GM12864 (cell line): ENCODE measurements at regions not wholly inside any gene's neighbourhood (a gene's known extent, or its start where the extent isn't known, plus 50 kb on each side); places are given as distances from the start of the nearest gene placed in this dataset.

Source experiments
- DNase-seq: peaks from one replicate; pipeline ENCODE4 v3.0.0-alpha.2; 2011; ENCODE audit warnings: low read depth
- H3K4me3 ChIP-seq: 2 replicates; pipeline ENCODE4 v1.5.1; 2011; ENCODE audit warnings: mild to moderate bottlenecking, low read depth, low read length, control low read depth
- TF ChIP-seq, protein P1 (sequence below): IDR thresholded peaks from 2 replicates; pipeline ENCODE4 v1.5.1; 2011; ENCODE audit warnings: low read depth, mild to moderate bottlenecking, moderate library complexity, low read length, control low read depth, inconsistent platforms; ENCODE audit errors: missing control alignments

DNA sequence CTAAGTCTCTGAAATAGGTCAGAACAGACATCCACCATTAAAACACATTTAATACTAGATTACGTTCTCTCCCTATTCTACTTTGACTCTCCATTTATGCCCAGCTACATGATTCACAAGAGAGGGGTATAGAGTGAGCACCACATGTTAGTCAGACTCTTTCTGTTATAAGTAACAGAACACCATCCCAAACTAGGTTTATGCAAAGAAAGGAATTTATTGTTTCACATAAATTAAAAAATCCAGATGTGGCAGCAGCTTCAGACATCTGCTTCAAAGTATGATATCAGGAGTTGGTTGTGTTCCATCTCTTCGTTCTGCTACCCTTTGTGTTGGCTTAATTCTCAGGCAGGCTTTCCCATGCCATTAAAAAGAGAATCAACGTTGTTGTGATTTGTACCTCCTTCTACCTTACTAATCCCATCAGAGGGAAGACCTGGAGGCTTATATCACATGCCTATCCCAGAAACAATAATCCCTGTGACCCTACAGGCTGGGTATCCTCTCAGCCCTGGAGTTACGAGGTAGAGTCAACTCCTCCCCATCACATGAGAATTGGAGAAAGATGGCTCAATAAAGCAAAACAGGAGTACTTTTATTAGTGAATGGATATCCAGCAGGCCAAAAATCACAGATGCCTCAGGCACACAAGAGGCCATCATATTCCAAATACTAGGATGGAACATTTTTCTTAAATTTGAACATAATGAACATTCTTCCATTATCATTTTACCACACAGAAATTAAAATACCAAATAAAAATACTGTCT is 163.2 kb downstream of the SLC7A11 start:
- TF ChIP-seq, protein P1, sequence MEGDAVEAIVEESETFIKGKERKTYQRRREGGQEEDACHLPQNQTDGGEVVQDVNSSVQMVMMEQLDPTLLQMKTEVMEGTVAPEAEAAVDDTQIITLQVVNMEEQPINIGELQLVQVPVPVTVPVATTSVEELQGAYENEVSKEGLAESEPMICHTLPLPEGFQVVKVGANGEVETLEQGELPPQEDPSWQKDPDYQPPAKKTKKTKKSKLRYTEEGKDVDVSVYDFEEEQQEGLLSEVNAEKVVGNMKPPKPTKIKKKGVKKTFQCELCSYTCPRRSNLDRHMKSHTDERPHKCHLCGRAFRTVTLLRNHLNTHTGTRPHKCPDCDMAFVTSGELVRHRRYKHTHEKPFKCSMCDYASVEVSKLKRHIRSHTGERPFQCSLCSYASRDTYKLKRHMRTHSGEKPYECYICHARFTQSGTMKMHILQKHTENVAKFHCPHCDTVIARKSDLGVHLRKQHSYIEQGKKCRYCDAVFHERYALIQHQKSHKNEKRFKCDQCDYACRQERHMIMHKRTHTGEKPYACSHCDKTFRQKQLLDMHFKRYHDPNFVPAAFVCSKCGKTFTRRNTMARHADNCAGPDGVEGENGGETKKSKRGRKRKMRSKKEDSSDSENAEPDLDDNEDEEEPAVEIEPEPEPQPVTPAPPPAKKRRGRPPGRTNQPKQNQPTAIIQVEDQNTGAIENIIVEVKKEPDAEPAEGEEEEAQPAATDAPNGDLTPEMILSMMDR: no peak
- DNase-seq: no peak
- H3K4me3 ChIP-seq: no peak overlapping the region

DNA sequence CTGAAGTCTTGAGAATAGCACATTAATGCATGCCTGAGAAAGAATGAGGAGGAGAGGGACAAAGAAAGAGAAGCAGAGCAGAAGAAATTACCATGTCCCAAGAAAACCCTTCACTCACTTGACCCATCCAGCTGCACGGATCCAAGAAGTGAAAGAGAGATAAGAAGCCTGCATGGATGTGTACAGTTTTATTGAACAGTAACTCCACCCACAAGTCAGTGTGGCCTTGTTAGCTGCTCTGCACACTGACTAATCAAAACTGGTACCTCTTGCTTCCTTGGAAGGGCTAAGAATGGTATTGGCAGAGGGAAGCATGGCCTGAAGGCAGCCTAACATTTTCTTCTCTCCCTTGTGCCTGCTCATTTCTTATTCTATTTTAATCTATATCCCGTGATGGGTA is 163.9 kb downstream of the SLC7A11 start:
- DNase-seq: no peak
- TF ChIP-seq, protein P1: no peak
- no peak overlapping the region for H3K4me3 ChIP-seq

DNA sequence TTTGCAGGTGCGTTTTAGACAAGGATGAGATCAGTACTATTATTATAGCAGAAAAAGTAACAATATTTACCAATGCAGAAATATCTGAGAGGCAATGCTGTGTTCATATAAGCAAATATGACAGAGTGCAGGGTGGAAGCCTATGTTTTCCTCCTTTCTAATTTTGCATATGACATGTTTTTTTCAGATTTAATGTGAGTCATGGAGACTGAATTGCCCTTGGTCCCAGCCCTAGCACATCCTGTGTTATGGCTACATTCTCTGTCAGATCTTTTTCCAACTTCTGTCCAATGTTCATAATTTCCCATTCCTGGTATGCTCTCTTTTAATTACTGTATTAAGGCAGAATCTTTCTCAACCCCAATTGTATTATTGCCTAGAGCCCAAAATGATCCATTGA is 165.6 kb downstream of the SLC7A11 start:
- TF ChIP-seq, protein P1: no peak
- H3K4me3 ChIP-seq: no peak overlapping the region
- DNase-seq: no peak

DNA sequence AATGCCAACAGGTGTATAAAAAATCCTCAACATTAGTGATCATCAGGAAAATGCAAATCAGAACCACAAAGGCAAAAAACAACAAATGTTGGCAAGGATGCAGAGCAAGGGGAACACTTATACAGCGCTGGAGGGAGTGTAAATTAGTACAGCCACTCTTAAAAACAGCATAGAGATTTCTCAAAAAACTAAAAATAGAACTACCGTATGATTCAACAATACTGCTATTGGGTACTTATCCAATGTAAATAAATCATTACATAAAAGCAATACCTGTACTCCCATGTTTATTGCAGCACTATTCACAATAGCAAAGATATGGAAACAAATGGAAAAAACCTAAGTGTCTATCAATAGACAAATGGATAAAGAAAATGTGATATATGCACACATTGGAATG is 171.3 kb downstream of the SLC7A11 start:
- H3K4me3 ChIP-seq: no peak overlapping the region
- TF ChIP-seq, protein P1: no peak
- DNase-seq: no peak

DNA sequence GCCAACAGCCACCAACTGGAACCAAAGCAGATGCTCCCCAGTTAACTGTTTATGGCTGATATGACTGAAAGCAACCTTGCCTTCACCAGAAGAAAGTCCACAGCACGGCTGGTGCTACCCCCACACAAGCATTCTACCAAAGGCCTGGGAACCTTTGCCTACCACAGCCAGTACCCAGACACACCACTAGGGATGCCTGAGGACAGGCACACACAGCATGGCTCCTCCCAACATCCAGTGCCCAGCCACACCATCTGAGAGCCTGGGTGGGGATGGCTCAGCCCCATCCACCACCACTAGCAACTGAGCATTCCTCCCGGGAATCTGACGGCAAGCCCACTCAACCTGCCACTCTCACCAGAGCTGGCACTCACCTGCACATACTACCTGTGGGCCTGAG is 178.6 kb downstream of the SLC7A11 start:
- TF ChIP-seq, protein P1: peak; percentile 40
- no peak for DNase-seq
- H3K4me3 ChIP-seq: no peak overlapping the region

DNA sequence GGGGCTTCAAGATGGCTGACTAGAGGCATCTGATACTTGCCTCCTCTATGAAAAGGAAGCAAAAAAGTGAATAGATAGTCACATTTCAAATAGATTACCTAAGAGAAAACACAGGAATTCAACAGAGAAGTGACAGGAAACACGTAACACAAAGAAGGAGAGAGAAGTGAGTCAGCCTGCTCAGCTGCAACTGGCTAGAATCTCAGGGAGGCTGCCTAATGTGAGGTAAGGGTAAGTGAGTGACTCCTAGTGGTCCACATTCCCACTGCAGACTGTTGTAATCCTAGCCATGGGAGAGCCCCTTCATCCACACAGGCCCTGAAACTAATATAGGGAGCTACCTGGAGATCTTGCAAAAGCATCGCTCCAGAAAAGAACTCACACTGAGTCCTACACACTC is 179.2 kb downstream of the SLC7A11 start:
- no peak overlapping the region for H3K4me3 ChIP-seq
- DNase-seq: no peak
- TF ChIP-seq, protein P1: no peak

DNA sequence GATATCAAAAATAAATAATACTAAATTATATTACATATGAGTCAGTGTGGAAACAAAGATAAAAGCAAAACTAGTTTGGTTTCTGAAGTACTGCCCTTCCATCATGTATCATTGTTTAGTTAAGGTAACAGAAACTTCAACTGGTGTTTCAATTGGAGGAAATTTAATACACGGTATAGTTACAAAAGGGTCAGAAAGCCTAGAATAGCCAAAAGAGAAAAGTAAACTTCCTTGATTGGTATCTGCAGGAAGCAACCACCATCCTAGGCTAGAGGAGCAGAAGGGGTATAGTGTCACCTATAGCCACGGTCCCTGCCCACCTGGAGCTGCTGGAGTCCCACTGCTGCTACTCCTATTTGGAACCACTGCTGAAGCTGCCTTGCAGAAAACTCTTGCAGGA is 185.6 kb downstream of the SLC7A11 start:
- TF ChIP-seq, protein P1: no peak
- no peak overlapping the region for H3K4me3 ChIP-seq
- no peak for DNase-seq
